Cardiac muscle cell (in vitro differentiated cells and primary cell): ENCODE measurements at regions not wholly inside any gene's neighbourhood (a gene's known extent, or its start where the extent isn't known, plus 50 kb on each side); places are given as distances from the start of the nearest gene placed in this dataset.

ENCODE experiments used
- DNase-seq, 2 donors: peaks; one replicate each; pipeline versions ENCODE4 v3.0.0 to v3.0.0-alpha.2; 2010 to 2017; ENCODE audit warnings: low read depth in 1 of 2, low spot score in 1 of 2
- H3K27ac ChIP-seq: fragments of 200-600 bp; sonication (generic); 2 replicates; pipeline ENCODE4 v1.5.1; 2016
- H3K27me3 ChIP-seq: fragments of 200-600 bp; sonication (generic); 2 replicates; pipeline ENCODE4 v1.6.0; 2016; ENCODE audit warnings: control low read depth
- H3K36me3 ChIP-seq: fragments of 200-600 bp; sonication (generic); 2 replicates; pipeline ENCODE4 v1.5.1; 2016; ENCODE audit warnings: control low read depth
- H3K4me1 ChIP-seq: fragments of 200-600 bp; sonication (generic); 2 replicates; pipeline ENCODE4 v1.8.1; 2017; ENCODE audit warnings: low read depth, mild to moderate bottlenecking, mixed run types
- H3K4me3 ChIP-seq: fragments of 200-600 bp; sonication (generic); 2 replicates; pipeline ENCODE4 v1.5.1; 2016; ENCODE audit warnings: mild to moderate bottlenecking
- H3K9me3 ChIP-seq: fragments of 200-600 bp; sonication (generic); 2 replicates; pipeline ENCODE4 v1.5.1; 2017; ENCODE audit warnings: low read depth, mild to moderate bottlenecking, control low read depth
- TF ChIP-seq, protein P1 (sequence below): IDR thresholded peaks from 2 replicates; pipeline ENCODE4 v1.5.1; 2012; ENCODE audit warnings: low read depth, mild to moderate bottlenecking, low read length

DNA sequence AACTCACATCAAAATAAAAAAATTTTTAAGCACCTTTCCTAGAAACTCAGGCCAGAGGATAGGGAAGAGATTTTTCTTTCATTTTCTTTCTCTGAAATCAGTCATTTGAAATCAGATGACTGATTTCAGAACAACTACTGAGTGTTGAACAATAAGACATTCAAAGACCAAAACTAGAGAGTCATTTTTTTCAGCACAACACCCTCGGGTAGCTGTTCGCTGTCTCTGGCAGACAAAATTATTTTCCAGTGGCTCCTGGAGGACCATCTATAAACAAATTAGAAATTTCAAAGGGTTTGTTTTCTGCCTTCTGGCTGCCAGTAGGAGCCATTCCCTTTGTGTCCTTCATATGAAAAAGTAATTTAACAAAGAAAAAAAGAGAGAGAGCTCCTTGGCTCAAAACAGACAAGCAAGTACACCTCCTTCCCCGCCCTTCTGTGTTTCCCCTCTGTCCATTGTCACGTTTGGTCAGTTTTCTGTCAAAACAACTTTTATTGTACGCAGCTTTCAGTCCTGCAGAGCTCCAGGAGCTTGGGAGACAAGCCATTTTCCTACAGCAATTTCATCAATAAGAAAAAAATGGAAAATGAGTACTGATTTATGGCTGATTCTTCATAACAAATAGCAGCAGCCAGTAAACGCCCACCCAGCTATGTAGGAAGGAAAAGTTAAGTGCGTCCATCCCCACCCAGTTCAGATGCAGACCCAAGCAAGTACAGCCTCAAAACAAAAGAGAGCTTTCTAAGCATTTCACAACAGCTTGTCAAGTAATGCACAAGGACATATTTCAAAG lies 405.2 kb downstream of the ZNF608 start:
- Histone ChIP-seq H3K4me1 (peaks cover 27% of the 10 kb centered on the region), H3K27ac (no peak overlapping the region), H3K9me3 (no peaks in the 10 kb centered on the region), H3K36me3 (no peaks in the 10 kb centered on the region), H3K27me3 (no peaks in the 10 kb centered on the region), H3K4me3 (no peak overlapping the region)
- TF ChIP-seq, protein P1, sequence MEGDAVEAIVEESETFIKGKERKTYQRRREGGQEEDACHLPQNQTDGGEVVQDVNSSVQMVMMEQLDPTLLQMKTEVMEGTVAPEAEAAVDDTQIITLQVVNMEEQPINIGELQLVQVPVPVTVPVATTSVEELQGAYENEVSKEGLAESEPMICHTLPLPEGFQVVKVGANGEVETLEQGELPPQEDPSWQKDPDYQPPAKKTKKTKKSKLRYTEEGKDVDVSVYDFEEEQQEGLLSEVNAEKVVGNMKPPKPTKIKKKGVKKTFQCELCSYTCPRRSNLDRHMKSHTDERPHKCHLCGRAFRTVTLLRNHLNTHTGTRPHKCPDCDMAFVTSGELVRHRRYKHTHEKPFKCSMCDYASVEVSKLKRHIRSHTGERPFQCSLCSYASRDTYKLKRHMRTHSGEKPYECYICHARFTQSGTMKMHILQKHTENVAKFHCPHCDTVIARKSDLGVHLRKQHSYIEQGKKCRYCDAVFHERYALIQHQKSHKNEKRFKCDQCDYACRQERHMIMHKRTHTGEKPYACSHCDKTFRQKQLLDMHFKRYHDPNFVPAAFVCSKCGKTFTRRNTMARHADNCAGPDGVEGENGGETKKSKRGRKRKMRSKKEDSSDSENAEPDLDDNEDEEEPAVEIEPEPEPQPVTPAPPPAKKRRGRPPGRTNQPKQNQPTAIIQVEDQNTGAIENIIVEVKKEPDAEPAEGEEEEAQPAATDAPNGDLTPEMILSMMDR: no peak
- no peak for DNase-seq

DNA sequence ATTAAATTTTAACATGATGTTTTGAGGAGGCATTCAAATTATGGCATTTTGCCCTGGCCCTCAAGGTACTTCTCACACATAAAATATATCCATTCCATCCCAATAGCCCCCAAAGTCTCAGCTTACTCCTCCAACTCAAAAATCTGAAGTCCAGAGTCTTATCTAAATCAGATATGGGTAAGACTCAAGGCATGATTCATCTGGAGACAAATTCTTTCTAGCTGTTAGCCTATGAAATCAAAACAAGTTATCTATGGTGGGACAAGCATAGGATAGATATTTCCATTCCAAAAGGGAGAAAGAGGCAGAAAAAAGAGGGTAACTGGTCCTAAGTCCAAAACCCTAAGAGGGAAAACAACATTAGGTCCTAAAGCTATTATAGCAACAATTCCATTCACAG lies 408.4 kb downstream of the ZNF608 start:
- TF ChIP-seq, protein P1: no peak
- peak in 1 of 2 donors; percentile 19 for DNase-seq

DNA sequence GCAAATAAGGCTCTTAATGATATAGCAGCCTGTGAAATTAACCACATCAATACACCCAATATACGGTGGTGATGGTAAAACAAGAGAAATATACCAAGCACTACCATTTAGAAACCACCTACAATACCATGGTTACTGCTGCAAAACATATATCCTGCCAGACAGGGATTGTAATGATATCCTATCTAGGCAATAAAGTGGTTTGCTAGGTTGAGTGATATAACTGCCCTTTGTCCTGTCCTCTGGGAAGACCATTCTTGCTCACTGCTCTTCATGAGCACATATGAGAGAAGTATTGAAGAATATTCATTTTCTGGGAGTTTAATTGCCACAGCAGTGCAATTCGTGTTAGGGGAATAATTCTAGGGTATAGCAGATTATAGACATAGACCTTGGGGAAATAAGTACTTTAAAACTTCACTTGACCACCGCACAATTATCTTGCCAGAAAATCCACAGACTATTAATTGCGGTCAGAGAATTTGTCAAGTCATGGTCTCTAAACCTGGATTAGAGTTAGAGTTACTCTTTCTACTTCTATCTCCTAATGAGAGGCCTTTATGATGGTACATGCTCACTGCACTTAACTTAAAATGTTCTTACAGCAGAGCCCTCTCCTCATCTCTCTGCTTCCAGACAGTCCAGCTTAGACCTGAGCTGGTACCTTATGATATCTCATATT lies 413.0 kb downstream of the ZNF608 start:
- Histone ChIP-seq H3K4me1 (no peaks in the 10 kb centered on the region), H3K4me3 (no peak overlapping the region), H3K27me3 (no peaks in the 10 kb centered on the region), H3K36me3 (no peaks in the 10 kb centered on the region), H3K27ac (no peak overlapping the region), H3K9me3 (no peaks in the 10 kb centered on the region)
- DNase-seq: no peak
- TF ChIP-seq, protein P1: no peak

More for the DNA sequence above, 408.4 kb downstream of the ZNF608 start:
- H3K27me3 ChIP-seq: no peaks in the 10 kb centered on the region
- H3K4me1 ChIP-seq: peaks cover 18% of the 10 kb centered on the region
- H3K27ac ChIP-seq: no peak overlapping the region
- no peak overlapping the region for H3K4me3 ChIP-seq
- no peaks in the 10 kb centered on the region for H3K9me3 ChIP-seq
- H3K36me3 ChIP-seq: no peaks in the 10 kb centered on the region

DNA sequence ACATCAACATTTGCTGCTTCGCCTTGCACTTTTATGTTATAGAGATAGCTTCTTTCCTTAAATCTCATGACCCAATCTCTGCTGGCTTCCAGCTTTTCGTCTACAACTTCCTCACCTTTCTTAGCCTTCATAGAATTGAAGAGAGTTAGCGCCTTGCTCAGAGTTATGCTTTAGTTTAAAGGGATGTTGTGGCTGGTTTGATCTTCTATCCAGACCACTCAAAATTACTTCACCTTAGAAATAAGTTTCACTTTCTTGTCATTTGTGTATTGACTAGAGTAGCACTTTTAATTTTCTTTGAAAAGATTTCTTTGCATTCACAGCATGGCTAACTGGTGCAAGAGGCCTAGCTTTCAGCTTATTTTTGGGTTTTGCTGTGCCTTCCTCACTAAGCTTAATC lies 414.2 kb downstream of the ZNF608 start:
- H3K36me3 ChIP-seq: no peaks in the 10 kb centered on the region
- no peak for DNase-seq
- H3K27ac ChIP-seq: no peak overlapping the region
- no peaks in the 10 kb centered on the region for H3K4me1 ChIP-seq
- TF ChIP-seq, protein P1: no peak
- H3K4me3 ChIP-seq: no peak overlapping the region
- H3K27me3 ChIP-seq: no peaks in the 10 kb centered on the region
- H3K9me3 ChIP-seq: no peaks in the 10 kb centered on the region

DNA sequence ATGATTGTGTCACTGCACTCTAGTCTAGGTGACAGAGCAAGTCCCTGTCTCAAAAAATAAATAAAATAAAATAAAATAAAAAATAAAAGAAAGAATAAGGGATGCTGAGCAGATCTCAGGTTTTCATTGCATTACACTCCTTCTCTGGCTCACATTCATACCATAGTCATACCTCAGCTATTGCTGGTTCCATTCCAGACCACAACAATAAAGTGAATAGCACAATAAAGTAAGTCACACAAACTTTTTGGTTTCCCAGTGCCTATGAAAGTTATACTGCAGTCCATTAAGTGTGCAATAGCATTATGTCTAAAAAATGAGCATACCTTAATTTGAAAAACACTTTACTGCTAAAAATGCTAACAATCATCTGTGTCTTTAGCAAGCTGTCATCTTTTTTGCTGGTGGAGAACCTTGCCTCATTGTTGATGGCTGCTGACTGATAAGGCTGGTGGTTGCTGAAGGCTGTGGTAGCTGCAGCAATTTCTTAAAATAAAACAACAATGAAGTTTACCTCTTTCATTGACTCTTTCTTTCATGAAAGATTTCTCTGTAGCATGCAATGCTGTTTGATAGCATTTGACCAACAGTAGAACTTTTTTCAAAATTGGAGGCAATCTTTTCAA lies 415.7 kb downstream of the ZNF608 start:
- no peaks in the 10 kb centered on the region for H3K36me3 ChIP-seq
- H3K27me3 ChIP-seq: no peaks in the 10 kb centered on the region
- no peak overlapping the region for H3K27ac ChIP-seq
- no peak overlapping the region for H3K4me3 ChIP-seq
- H3K4me1 ChIP-seq: no peaks in the 10 kb centered on the region
- DNase-seq: peak in 1 of 2 donors; percentile 21
- no peaks in the 10 kb centered on the region for H3K9me3 ChIP-seq
- TF ChIP-seq, protein P1: no peak
